Stomach (tissue), 8 donors: ENCODE measurements at regions not wholly inside any gene's neighbourhood (a gene's known extent, or its start where the extent isn't known, plus 50 kb on each side); places are given as distances from the start of the nearest gene placed in this dataset.

Experiments used
- DNase-seq, 2 donors: peaks; one replicate each; pipeline versions ENCODE4 v3.0.0 to v3.0.0-alpha.2; 2013 to 2019
- H3K27ac ChIP-seq, 5 donors: fragments of 200-600 bp in 4 of 5; sonication (generic) in 4 of 5; one replicate each; pipeline ENCODE4 v1.5.1; 2013 to 2019; ENCODE audit warnings: mild to moderate bottlenecking in 1 of 5, moderate library complexity in 1 of 5
- H3K27me3 ChIP-seq, 3 donors: fragments of 200-600 bp; sonication (generic); one replicate each; pipeline ENCODE4 v1.5.1; 2017 to 2019; ENCODE audit warnings: mixed run types in 1 of 3
- H3K36me3 ChIP-seq, 4 donors: fragments of 200-600 bp; sonication (generic); 1 replicate in 3 of 4; 2 replicates in 1 of 4; pipeline ENCODE4 v1.5.1; 2016 to 2019
- H3K4me1 ChIP-seq, 4 donors: fragments of 200-600 bp; sonication (generic); one replicate each; pipeline ENCODE4 v1.5.1; 2016 to 2019
- H3K4me3 ChIP-seq, 4 donors: fragments of 200-600 bp; sonication (generic) in 3 of 4; one replicate each; pipeline ENCODE4 v1.5.1; 2016 to 2019; ENCODE audit warnings: mild to moderate bottlenecking in 1 of 4
- H3K9me3 ChIP-seq, 4 donors: fragments of 200-600 bp; sonication (generic); one replicate each; pipeline ENCODE4 v1.5.1; 2016 to 2019
- EP300 ChIP-seq: sonication (generic); formaldehyde crosslinking; IDR thresholded peaks from one replicate; pipeline ENCODE4 v1.6.1; 2017; ENCODE audit warnings: antibody characterized with exemption
- POLR2A ChIP-seq, 4 donors: fragments of 450-650 bp; IDR thresholded peaks; one replicate each; pipeline ENCODE4 v1.6.1; 2016; ENCODE audit warnings: antibody characterized with exemption in 4 of 4, control low read depth in 2 of 4, mild to moderate bottlenecking in 1 of 4, moderate library complexity in 1 of 4
- POLR2AphosphoS5 ChIP-seq, 3 donors: sonication (generic); formaldehyde crosslinking; IDR thresholded peaks; one replicate each; pipeline ENCODE4 v1.6.1; 2016; ENCODE audit warnings: antibody characterized with exemption in 3 of 3
- WGBS, 5 donors: extraction: QIAGEN DNeasy Blood & Tissue Kit in 3 of 5; methylation state at CpG; one replicate each; pipeline versions ENCODE4 v1.1.5 to v1.1.7; 2013 to 2018; 5-methylcytosine and 5-hydroxymethylcytosine counted together
- intact Hi-C: fragments of 100-400 bp; cut with DNase I; formaldehyde crosslinking; loops from one replicate; pipeline ENCODE4 v1.15.1; 2023; ENCODE audit warnings: low total_unique reads
- TF ChIP-seq, protein P1 (sequence below), 7 experiments: fragments of 450-650 bp in 4 of 7; fragments of 200-600 bp in 3 of 7; sonication (generic) in 3 of 7; IDR thresholded peaks; one replicate each; pipeline ENCODE4 v1.5.1; 2016 to 2019; ENCODE audit warnings: antibody characterized with exemption in 7 of 7, control low read depth in 2 of 7, mild to moderate bottlenecking in 1 of 7
- donor health status: healthy with polysubstance abuse.
- donor health status: Bipolar disorder and iron deficiency.
- donor health status: healthy.

DNA sequence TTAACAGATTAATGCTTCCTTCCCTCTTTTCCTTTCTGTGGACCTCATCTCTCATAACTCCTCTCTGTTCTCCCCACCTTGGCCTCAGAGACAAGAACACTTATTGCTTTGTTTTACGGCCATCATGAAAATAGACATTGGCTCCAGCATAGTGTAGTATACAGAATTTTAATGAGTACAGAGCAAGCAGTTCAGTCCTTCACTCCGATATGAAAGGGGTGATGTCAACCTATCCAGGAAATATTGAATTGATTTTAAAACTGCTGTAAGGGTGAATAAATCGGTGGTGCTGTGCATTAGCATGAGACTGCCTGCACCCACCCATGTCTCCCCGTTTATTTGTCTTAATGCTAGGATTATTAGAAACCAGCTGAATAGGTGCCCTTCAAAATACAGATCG is 490.9 kb upstream of the TBL1XR1 start:
- Histone ChIP-seq H3K27me3 (no peaks in the 10 kb centered on the region), H3K9me3 (no peaks in the 10 kb centered on the region), H3K4me3 (no peak overlapping the region), H3K27ac (no peak overlapping the region), H3K4me1 (no peaks in the 10 kb centered on the region), H3K36me3 (no peaks in the 10 kb centered on the region)
- TF ChIP-seq POLR2AphosphoS5 (IDR thresholded peaks at IDR 0.05) (no peak), EP300 (no peak), POLR2A (IDR thresholded peaks at IDR 0.05) (no peak)
- TF ChIP-seq, protein P1, sequence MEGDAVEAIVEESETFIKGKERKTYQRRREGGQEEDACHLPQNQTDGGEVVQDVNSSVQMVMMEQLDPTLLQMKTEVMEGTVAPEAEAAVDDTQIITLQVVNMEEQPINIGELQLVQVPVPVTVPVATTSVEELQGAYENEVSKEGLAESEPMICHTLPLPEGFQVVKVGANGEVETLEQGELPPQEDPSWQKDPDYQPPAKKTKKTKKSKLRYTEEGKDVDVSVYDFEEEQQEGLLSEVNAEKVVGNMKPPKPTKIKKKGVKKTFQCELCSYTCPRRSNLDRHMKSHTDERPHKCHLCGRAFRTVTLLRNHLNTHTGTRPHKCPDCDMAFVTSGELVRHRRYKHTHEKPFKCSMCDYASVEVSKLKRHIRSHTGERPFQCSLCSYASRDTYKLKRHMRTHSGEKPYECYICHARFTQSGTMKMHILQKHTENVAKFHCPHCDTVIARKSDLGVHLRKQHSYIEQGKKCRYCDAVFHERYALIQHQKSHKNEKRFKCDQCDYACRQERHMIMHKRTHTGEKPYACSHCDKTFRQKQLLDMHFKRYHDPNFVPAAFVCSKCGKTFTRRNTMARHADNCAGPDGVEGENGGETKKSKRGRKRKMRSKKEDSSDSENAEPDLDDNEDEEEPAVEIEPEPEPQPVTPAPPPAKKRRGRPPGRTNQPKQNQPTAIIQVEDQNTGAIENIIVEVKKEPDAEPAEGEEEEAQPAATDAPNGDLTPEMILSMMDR (IDR thresholded peaks at IDR 0.05): no peak
- 92 to 97% (median 94%) methylated on average over 5 of the region's 5 CpGs for WGBS, 5 donors
- DNase-seq: no peak
- intact Hi-C loops: no loop called here

DNA sequence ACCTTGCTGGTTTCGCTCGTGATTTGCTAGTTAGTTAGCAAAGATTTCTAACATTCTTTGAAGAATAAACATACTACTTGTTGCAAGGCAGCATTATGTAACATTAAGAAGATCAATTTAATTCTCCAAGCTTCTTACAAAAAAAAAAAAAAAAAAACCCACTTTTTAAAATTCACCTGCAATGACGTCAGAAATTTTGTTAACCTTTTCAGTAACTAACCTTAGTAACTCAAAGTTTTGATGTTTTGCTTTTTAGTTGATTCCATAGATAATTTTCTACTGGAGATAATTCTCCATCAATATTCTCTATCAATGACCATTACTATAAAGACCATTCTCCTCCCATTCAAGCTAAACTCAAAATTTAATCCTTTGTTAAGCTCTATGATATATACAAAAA is 491.8 kb upstream of the TBL1XR1 start:
- H3K27ac ChIP-seq: no peak overlapping the region
- intact Hi-C loops: no loop called here
- no peak overlapping the region for H3K4me3 ChIP-seq
- TF ChIP-seq EP300 (no peak), POLR2AphosphoS5 (IDR thresholded peaks at IDR 0.05) (no peak), POLR2A (IDR thresholded peaks at IDR 0.05) (no peak)
- TF ChIP-seq, protein P1 (IDR thresholded peaks at IDR 0.05): no peak
- H3K9me3 ChIP-seq: no peaks in the 10 kb centered on the region
- peaks cover 0 to 3% (median 0%) of the 10 kb centered on the region in 4 donors for H3K4me1 ChIP-seq
- DNase-seq: no peak
- H3K36me3 ChIP-seq: no peaks in the 10 kb centered on the region
- H3K27me3 ChIP-seq: no peaks in the 10 kb centered on the region
- 86 to 94% (median 87%) methylated on average over 3 of the region's 3 CpGs for WGBS, 5 donors

GRCh38 chr3:177689869-177690268 is 492.6 kb upstream of the TBL1XR1 start:
- H3K27ac ChIP-seq: no peak overlapping the region
- no peaks in the 10 kb centered on the region for H3K27me3 ChIP-seq
- no peak for DNase-seq
- H3K4me3 ChIP-seq: no peak overlapping the region
- 93 to 96% (median 94%) methylated on average over 4 of the region's 4 CpGs for WGBS, 5 donors
- intact Hi-C loops: no loop called here
- H3K9me3 ChIP-seq: no peaks in the 10 kb centered on the region
- no peaks in the 10 kb centered on the region for H3K36me3 ChIP-seq
- TF ChIP-seq, protein P1 (IDR thresholded peaks at IDR 0.05): no peak
- TF ChIP-seq POLR2AphosphoS5 (IDR thresholded peaks at IDR 0.05) (no peak), POLR2A (IDR thresholded peaks at IDR 0.05) (no peak), EP300 (no peak)
- peaks cover 0 to 5% (median 0%) of the 10 kb centered on the region in 4 donors for H3K4me1 ChIP-seq

DNA sequence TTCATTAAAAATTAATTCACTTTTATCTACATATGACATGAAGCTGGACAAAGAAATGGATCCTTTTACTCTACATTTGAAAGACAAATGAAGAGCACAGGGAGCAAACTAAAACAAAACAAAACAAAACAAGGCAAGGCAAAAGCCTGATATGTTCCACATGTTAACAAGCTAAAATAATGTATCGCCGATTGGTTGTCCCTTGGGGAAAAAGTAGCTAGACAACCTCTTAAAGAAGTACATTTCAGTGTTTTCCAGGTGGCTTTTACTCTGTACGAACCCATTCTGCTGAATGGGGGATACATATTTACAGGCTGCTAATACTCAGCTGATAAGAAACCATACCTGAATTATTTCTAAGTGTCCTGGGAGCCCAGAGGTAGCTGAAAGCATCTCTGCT is 493.0 kb upstream of the TBL1XR1 start:
- no peak for TF ChIP-seq EP300
- TF ChIP-seq POLR2AphosphoS5 (IDR thresholded peaks at IDR 0.05): no peak
- TF ChIP-seq, protein P1 (IDR thresholded peaks at IDR 0.05): no peak
- no peak for TF ChIP-seq POLR2A (IDR thresholded peaks at IDR 0.05)
- intact Hi-C loops: no loop called here
- H3K9me3 ChIP-seq: no peaks in the 10 kb centered on the region
- no peaks in the 10 kb centered on the region for H3K27me3 ChIP-seq
- 80 to 94% (median 89%) methylated on average over 3 of the region's 3 CpGs for WGBS, 5 donors
- no peaks in the 10 kb centered on the region for H3K36me3 ChIP-seq
- no peak overlapping the region for H3K27ac ChIP-seq
- peaks cover 0 to 5% (median 0%) of the 10 kb centered on the region in 4 donors for H3K4me1 ChIP-seq
- H3K4me3 ChIP-seq: no peak overlapping the region
- no peak for DNase-seq
